C4-2B (cell line): ENCODE measurements at regions not wholly inside any gene's neighbourhood (a gene's known extent, or its start where the extent isn't known, plus 50 kb on each side); places are given as distances from the start of the nearest gene placed in this dataset.
"Not testable (repeated sequence)": the region's sequence is repeated elsewhere in the genome, so short reads cannot be mapped to it uniquely, and the experiment has no call there.

Experiments
- H3K27ac ChIP-seq: fragments of 450-650 bp; 2 replicates; pipeline ENCODE4 v1.5.1; 2017
- CTCF ChIP-seq: fragments of 450-650 bp; conservative IDR thresholded peaks from 2 replicates; pipeline ENCODE4 v1.5.1; 2017; ENCODE audit warnings: mild to moderate bottlenecking
- ZFX ChIP-seq: fragments of 450-650 bp; IDR thresholded peaks from 2 replicates; pipeline ENCODE4 v1.6.1; 2017

DNA sequence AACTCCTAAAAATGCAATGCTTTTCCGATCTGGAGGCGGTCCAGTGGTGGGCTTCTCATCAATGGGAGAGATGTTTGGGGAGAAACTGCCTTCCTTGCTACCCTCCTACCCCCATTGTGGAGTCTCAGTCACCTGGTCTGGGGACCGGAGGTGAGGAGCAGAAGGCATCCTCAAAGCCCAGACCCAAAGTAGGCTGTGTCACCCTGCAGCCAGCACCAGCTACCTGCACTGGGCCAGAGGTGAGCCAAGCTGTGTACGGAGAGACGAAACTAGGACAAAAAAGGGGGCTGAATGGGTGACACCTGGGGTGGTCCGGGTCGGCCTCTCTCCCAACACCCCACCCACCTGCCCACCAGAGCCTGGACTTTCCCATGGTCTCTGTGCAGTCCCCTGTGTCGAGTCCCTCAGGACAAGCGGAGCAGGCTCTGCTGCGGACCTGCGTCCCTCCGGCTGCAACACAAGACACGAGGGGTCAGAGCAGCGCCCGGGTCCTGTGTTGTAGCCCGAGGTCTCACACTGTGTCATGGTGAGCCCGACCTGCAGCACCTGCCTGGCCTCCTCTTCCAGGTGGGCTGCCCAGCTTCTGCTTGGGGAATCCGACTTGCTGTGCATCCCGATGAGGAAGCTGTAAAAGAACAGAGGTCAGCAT is 68.0 kb upstream of the RMP24 start:
- TF ChIP-seq CTCF (no peak), ZFX (no peak)
- H3K27ac ChIP-seq = no peak overlapping the region

GRCh38 chr18:35905436-35905835 is 67.0 kb upstream of the RMP24 start:
- no peak overlapping the region for H3K27ac ChIP-seq
- no peak for TF ChIP-seq ZFX
- no peak for TF ChIP-seq CTCF

DNA sequence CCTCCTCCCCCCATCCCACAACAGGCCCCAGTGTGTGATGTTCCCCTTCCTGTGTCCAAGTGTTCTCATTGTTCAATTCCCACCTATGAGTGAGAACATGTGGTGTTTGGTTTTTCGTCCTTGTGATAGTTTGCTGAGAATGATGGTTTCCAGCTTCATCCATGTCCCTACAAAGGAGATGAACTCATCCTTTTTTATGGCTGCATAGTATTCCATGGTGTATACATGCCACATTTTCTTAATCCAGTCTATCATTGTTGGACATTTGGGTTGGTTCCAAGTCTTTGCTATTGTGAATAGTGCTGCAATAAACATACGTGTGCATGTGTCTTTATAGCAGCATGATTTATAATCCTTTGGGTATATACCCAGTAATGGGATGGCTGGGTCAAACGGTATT is 66.2 kb upstream of the RMP24 start:
- not testable (repeated sequence) for H3K27ac ChIP-seq

DNA sequence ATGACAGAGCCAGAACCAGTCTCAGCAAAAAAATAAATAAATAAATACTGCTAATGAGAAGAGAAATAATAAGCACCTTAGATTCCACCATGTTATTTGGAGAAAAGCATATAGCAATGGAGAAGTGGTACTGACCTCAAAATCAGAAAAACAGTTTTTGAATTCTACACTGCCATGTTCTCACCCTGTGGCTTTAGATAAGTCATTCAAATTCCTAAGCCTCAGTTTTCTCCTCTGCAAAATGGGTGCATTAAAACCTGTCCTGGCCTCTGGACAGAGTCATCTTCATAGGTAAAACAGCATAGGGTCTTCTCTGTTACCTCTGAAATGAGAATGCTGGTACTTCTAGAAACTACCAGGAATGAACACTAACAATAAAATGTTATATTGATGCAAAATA is 62.2 kb upstream of the RMP24 start:
- H3K27ac ChIP-seq = no peak overlapping the region
- TF ChIP-seq ZFX = no peak
- no peak for TF ChIP-seq CTCF

DNA sequence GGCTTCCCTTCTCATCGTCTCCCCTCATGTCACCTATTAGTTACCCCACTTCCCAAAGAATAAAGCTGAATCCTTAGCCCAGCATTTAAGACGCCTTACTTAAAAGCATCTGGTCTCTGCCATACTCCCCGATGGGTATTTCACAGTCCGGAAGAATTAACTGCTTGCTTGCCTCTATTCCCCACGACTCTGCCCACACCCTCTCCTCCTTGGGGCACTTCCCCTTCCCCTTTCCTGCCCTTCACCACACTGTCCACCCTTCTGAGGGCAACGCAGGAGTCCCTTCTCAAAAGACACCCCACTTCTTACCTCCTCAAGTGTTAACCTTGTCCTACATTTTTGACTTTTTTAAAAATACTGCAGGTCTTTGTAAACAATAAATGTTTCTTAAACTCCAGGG is 60.1 kb upstream of the RMP24 start:
- TF ChIP-seq CTCF = no peak
- no peak for TF ChIP-seq ZFX
- H3K27ac ChIP-seq = no peak overlapping the region

DNA sequence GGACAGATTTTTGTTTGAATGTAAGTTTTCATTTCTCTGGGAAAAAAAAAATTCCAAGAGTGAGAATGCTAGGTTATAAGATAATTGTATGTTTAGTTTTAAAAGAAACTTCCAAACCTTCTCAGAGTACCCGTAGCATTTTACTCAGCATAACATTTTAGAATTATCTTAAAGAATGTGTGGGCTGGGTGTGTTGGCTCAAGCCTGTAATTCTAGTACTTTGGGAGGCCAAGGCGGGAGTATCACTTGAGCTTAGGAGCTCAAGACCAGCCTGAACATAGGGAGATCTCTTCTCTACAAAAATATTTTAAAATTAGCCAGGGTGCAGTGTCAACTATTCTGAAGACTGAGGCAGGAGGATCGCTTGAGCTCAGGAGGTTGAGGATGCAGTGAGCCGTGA is 57.4 kb upstream of the RMP24 start:
- no peak for TF ChIP-seq ZFX
- no peak for TF ChIP-seq CTCF
- H3K27ac ChIP-seq = no peak overlapping the region

GRCh38 chr18:35917043-35917442 is 55.4 kb upstream of the RMP24 start:
- H3K27ac ChIP-seq = no peak overlapping the region
- TF ChIP-seq CTCF (peak; percentile 29), ZFX (no peak)

- TF ChIP-seq CTCF = no peak
- no peak for TF ChIP-seq ZFX
- H3K27ac ChIP-seq = no peak overlapping the region
Measured at GRCh38 chr18:35918564-35918963, 53.9 kb upstream of the RMP24 start.
